ENCODE measurements at regions not wholly inside any gene's neighbourhood (a gene's known extent, or its start where the extent isn't known, plus 50 kb on each side); places are given as distances from the start of the nearest gene placed in this dataset.

GRCh38 chr7:110224643-110225042 is 866.3 kb upstream of the LRRN3 start (continued):
- TF ChIP-seq BCLAF1 (IDR thresholded peaks at IDR 0.05), result no peak

GRCh38 chr7:110246118-110246517 is 844.8 kb upstream of the LRRN3 start:
- BruUV-seq (replicated peaks), result no TSS peak
- Histone ChIP-seq H3K9ac (ENCODE audit: control insufficient read depth, insufficient read depth, low read length) (no peak overlapping the region), H3K27ac (ENCODE audit: control insufficient read depth, insufficient read depth) (no peak overlapping the region), H3K79me2 (ENCODE audit: control insufficient read depth, insufficient read depth, low read length) (no peaks in the 10 kb centered on the region), H3K36me3 (ENCODE audit: control insufficient read depth in 2 of 2, insufficient read depth in 2 of 2, low read length in 1 of 2) (no peaks in the 10 kb centered on the region), H3K27me3 (replicated peaks in 1 of 2; ENCODE audit: control insufficient read depth in 2 of 2, insufficient read depth in 2 of 2, low read length in 1 of 2) (no peaks in the 10 kb centered on the region), H3K9me3 (replicated peaks; ENCODE audit: control insufficient read depth, insufficient read depth, low read length) (no peaks in the 10 kb centered on the region), H3K4me3 (no peak overlapping the region), H3K4me2 (ENCODE audit: control insufficient read depth, insufficient read depth) (no peak overlapping the region), H2AFZ (ENCODE audit: control insufficient read depth, low read depth, low read length) (no peak overlapping the region), H4K20me1 (ENCODE audit: control insufficient read depth, insufficient read depth) (no peaks in the 10 kb centered on the region), H3K4me1 (ENCODE audit: control insufficient read depth, insufficient read depth, low read length) (no peaks in the 10 kb centered on the region)
- ATAC-seq (no peak), FAIRE-seq (no peak), DNase-seq (ENCODE audit: low read depth, low spot score) (no peak)
- 0% methylated on average over 1 of the region's 1 CpG for WGBS (ENCODE audit: insufficient coverage, insufficient replicate concordance, low lambda C conversion rate, missing lambda C conversion rate)
- in situ Hi-C loops (cut with MboI), result no loop called here
- ChIA-PET SMC1A (ENCODE audit: uncharacterized antibody, unreplicated experiment) (no interaction called here), CTCF (no interaction called here), POLR2A (no interaction called here), RAD21 (ENCODE audit: unreplicated experiment) (no interaction called here)
- intact Hi-C loops (cut with micrococcal nuclease; ENCODE audit: unreplicated experiment), result no loop called here
- TF ChIP-seq KAT2A (conservative IDR thresholded peaks at IDR 0.05; ENCODE audit: control insufficient read depth, low read depth, low read length) (no peak), SKIL (IDR thresholded peaks at IDR 0.05; ENCODE audit: low read depth, poor library complexity, severe bottlenecking) (no peak), POLR2AphosphoS2 (IDR thresholded peaks at IDR 0.05; ENCODE audit: low read depth, low read length) (no peak), TAF1 (IDR thresholded peaks at IDR 0.05; ENCODE audit: borderline replicate concordance, low read depth, low read length) (no peak), MEF2B (IDR thresholded peaks at IDR 0.05; ENCODE audit: partially characterized antibody, poor library complexity, severe bottlenecking) (no peak), ZNF622 (IDR thresholded peaks at IDR 0.05) (no peak), ZSCAN29 (IDR thresholded peaks at IDR 0.05) (no peak), CUX1 (IDR thresholded peaks at IDR 0.05; ENCODE audit: insufficient replicate concordance, low read depth, low read length) (no peak), USF2 (IDR thresholded peaks at IDR 0.05; ENCODE audit: borderline replicate concordance, low read depth, low read length) (no peak), NFYA (IDR thresholded peaks at IDR 0.05; ENCODE audit: borderline replicate concordance, low read depth, low read length) (no peak), RELA (IDR thresholded peaks at IDR 0.05; ENCODE audit: borderline replicate concordance, partially characterized antibody) (no peak)
